HG02840 (cell line): ENCODE measurements at regions not wholly inside any gene's neighbourhood (a gene's known extent, or its start where the extent isn't known, plus 50 kb on each side); places are given as distances from the start of the nearest gene placed in this dataset.

ENCODE experiments used
- ATAC-seq: cut with Tn5 transposase; IDR thresholded peaks from one replicate; pipeline ENCODE4 v1.9.1; 2021; ENCODE audit warnings: mild to moderate bottlenecking, moderate library complexity, moderate number of reproducible peaks; ENCODE audit not compliant: unreplicated experiment, low FRiP score

DNA sequence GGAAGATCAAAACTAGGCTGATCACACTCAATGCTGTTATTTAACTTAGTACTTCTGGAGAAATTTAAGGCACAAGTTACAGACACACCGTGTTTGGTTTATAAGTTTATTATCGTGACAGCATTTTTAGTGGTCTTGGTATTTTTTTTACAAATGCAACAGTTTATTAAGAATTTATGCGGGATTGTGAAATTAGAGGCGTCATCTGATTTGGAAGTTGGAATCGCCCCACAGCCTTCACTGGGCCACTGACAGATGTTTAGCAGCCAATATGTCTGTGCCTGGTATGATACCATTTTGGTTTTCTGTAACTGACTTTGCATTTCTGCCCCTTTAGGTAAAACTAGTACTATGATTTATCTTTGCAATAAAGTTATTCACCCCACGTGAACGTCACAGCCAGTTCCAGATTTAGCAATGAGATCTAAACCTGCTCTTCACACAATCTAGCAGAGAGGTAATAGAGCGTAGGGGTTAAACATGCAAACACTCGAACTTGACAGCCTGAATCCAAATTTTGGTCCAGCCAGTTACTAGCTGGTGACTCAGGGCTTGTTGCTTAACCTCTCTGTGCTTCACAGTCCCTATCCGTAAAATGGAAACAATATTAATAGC is 73.2 kb upstream of the SSTR1 start:
- no peak for ATAC-seq

- no peak for ATAC-seq
These were observed 72.4 kb upstream of the SSTR1 start for GRCh38 chr14:38135106-38135867.

GRCh38 chr14:38137005-38137404 is 70.7 kb upstream of the SSTR1 start:
- no peak for ATAC-seq

DNA sequence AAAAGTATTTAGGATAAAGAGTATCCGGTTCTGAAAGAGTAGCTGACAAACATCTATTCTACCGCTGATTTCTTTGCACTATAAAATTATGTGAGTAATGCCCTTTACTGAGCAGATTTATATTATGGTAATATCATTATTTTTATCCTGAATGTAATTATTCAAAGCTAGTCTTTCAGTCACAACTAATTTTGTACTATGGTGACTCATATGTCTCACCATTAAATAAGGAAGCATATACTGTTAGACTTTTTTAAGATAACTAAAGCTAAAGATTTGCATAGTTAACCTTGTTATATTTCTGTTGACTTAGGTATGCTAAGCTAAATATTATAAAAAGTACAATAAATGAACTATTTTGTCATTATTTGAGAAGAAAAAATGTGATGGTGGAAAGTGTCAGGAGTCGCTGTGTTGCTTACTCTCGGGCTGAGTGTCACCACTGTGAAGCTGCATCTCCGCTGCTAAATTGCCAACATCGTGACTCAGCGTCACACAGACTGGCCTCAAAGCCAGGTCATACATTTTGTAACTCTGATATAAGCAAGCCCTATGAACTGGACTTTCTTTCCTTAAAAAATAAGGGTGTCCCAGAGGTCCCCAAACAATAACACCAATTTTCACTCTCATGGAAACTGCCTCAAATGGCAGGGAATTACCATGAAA is 69.1 kb upstream of the SSTR1 start:
- ATAC-seq: no peak

GRCh38 chr14:38139926-38140325 is 67.8 kb upstream of the SSTR1 start:
- no peak for ATAC-seq

DNA sequence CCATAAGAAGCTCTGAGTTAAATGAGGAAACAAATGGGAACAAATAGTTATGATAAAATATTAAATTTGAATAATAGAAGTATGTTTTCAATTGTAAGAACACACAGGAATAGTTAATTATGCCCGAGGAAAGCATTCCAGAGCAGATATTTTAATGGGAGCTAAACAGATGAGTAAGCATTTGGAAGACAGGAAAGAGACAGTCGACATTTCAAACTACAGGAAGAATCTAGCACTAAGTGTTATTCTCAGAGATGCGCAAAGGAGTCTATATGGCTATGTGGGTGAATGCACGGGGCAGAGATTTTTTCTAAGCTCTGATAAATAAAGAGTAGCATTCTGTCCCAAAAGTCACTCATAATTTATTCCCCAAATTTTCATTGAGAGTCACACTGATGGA is 64.5 kb upstream of the SSTR1 start:
- no peak for ATAC-seq

- ATAC-seq: no peak
These were observed 63.8 kb upstream of the SSTR1 start for GRCh38 chr14:38143659-38144505.

- ATAC-seq: no peak
These were observed 62.6 kb upstream of the SSTR1 start for GRCh38 chr14:38145142-38145541.

GRCh38 chr14:38150075-38150474 is 57.6 kb upstream of the SSTR1 start:
- no peak for ATAC-seq
